GM20000 (cell line): ENCODE measurements at regions not wholly inside any gene's neighbourhood (a gene's known extent, or its start where the extent isn't known, plus 50 kb on each side); places are given as distances from the start of the nearest gene placed in this dataset.
"Not testable (repeated sequence)": the region's sequence is repeated elsewhere in the genome, so short reads cannot be mapped to it uniquely, and the experiment has no call there.

ENCODE experiments used
- DNase-seq: peaks from one replicate; pipeline ENCODE4 v3.0.0; 2012; ENCODE audit warnings: low spot score
- TF ChIP-seq, protein P1 (sequence below): IDR thresholded peaks from 2 replicates; pipeline ENCODE4 v1.5.1; 2012; ENCODE audit warnings: mild to moderate bottlenecking, control low read depth; ENCODE audit errors: extremely low read depth, missing control alignments

DNA sequence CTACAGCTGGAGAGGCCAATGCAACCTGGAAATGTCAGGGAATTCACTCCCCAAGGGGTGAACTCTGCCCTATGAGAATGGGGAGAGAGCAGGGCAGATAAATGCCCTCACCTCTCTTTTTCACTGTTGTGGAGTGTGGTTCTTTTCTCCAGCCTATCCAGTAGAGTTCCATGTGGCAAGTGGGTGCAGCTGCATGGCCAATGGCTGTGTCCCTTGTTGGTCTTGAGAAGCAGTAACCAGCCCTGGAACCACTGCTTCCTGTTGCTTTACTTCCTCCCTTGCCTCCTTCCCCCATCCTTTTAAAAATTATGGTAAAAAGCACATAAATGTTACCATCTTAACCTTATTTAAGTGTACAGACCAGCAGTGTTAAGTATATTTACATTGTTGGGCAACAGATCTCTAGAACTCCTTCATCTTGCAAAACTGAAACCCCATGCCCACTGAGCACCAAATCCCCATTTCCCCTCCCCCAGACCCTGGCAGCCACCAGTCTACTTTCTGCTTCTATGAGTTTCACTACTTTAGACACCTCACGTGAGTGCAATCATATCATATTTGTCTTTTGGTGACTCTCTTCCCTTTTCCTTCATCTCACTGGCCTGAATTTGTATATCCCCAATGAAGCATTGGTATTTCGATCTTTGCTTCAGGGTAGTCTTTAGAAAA lies 77.0 kb upstream of the GRIP1 start:
- TF ChIP-seq, protein P1, sequence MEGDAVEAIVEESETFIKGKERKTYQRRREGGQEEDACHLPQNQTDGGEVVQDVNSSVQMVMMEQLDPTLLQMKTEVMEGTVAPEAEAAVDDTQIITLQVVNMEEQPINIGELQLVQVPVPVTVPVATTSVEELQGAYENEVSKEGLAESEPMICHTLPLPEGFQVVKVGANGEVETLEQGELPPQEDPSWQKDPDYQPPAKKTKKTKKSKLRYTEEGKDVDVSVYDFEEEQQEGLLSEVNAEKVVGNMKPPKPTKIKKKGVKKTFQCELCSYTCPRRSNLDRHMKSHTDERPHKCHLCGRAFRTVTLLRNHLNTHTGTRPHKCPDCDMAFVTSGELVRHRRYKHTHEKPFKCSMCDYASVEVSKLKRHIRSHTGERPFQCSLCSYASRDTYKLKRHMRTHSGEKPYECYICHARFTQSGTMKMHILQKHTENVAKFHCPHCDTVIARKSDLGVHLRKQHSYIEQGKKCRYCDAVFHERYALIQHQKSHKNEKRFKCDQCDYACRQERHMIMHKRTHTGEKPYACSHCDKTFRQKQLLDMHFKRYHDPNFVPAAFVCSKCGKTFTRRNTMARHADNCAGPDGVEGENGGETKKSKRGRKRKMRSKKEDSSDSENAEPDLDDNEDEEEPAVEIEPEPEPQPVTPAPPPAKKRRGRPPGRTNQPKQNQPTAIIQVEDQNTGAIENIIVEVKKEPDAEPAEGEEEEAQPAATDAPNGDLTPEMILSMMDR = no peak
- DNase-seq = no peak

DNA sequence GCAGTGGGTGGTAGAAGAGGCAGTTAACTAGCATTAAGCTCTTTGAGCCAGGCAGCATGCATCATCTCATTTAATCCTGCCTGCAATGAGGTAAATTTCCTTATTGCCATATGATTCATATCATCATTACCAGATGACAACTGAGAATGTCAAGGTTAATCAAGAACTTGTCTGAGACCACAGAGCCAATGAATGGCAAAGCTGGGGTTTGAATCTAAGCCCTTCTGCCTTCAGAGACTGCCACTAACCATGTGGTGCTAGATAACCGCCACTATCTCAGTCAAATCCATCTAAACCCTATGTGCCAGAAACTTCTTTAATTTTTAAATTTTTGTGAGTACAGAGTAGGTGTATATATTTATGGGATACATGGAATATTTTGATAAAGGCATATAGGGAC lies 77.8 kb upstream of the GRIP1 start:
- TF ChIP-seq, protein P1 = no peak
- DNase-seq = no peak

DNA sequence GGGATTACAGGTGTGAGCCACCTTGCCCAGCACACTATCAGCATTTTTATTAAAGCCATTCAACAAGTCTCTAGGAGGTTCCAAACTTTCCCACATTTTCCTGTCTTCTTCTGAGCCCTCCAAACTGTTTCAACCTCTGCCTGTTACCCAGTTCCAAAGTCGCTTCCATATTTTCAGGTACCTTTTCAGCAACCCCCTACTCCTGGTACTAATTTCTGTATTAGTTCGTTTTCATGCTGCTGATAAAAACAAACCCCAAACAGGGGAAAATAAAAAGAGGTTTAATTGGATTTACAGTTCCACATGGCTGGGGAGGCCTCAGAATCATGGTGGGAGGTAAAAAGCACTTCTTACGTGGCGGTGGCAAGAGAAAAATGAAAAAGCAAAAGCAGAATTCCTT lies 81.2 kb upstream of the GRIP1 start:
- DNase-seq = not testable (repeated sequence)

DNA sequence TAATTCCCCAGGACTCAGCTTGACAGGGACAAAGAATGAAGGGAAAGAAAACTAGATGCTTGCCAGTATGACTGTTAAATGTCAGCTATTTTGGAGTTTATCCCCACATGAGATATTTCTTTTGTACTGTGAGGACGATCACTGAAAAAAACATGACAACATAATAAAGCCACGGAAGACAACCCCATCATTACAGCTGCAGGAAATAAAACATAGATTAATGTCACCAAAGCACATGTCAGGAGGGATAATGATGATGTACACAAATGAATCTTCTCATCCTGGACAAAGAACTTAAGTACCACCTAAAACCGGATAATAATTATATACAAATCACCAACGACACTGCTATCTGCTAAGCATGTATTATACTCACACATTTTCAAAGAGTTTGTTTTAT lies 84.6 kb upstream of the GRIP1 start:
- DNase-seq = no peak
- TF ChIP-seq, protein P1 = no peak

DNA sequence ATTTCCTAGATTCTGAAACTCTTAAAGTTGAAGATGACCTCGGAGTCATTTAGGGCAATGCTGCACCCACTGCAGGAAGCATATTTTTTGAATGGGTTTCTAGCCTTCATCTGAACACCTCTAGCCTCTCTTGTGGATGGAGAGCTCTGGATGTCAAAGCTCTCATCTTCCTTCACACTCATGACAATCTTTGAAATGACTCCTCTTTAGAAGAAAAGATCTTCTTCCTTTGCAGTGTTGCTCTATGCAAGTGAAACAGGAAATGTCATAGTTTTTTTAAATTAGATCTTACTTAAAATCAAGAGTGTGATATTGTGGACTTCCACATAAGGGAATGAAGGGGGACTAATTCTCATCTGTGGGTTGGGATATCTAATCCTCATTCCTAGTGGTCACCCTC lies 86.3 kb upstream of the GRIP1 start:
- TF ChIP-seq, protein P1 = no peak
- DNase-seq = no peak

DNA sequence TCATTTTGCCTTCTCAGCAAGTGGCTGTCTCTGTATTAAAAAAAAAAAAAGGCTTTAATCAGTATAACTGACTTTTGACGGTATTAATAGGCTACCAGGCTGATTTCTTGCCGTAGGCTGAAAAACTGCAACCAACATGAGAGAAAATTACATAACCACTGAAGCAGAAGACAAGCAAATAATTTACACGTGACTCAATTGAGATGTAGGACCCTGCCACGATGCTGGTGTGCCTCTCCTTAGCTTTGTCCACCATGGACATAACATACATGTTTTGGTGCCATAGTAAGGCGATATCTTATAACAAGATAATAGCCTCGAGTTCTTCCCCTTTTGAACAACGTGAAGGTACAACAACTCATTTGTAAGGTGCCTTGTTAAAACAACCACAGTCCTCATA lies 88.7 kb upstream of the GRIP1 start:
- no peak for DNase-seq
- TF ChIP-seq, protein P1 = no peak

DNA sequence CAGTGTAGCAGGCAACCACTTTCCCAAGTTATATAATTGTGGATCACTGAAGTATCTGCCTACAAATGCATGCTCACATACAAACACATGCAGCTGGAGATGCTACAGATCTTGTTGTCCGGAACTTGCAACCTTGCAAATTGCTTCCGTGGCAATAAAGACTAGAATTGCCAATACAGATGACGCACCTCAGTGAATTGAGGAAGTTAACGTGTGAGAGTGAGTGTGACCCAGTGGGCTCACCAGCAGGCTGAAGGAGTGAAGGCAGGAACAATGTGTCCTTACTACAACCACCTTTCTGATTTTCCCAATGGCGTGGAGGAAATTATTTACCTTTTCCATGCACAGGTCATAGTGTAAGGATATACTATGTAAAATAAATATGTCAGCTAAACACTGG lies 89.4 kb upstream of the GRIP1 start:
- TF ChIP-seq, protein P1 = no peak
- no peak for DNase-seq

DNA sequence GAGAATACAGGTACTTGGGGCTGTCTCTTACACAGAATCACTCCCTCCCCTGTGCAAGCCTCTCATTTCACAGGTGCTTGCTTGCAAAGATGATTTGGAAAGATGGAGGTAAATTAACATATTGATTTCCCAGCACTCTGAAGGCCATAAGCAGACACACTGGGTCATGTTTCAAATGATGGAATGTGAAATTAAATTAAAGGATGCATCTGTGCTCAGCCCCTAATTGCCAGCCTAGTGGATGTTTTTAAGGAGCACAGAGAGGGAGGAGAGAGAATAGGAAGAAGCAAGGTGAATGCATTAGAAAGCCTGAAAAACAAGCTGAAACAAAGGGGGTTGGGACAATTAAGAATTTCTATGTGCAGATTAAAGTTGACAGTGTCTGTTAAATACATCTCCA lies 96.1 kb upstream of the GRIP1 start:
- DNase-seq = no peak
- TF ChIP-seq, protein P1 = no peak
